Stimulated activated CD4-positive, alpha-beta T cell treated with anti-CD3 and anti-CD28 coated beads, TNF-alpha, amount 100 ng/mL, for 24 hours (primary cell): ENCODE measurements at regions not wholly inside any gene's neighbourhood (a gene's known extent, or its start where the extent isn't known, plus 50 kb on each side); places are given as distances from the start of the nearest gene placed in this dataset.

Experiments
- DNase-seq, 3 experiments: peaks; one replicate each; pipeline ENCODE4 v3.0.0-alpha.2; 2020; ENCODE audit warnings: low read depth in 3 of 3

DNA sequence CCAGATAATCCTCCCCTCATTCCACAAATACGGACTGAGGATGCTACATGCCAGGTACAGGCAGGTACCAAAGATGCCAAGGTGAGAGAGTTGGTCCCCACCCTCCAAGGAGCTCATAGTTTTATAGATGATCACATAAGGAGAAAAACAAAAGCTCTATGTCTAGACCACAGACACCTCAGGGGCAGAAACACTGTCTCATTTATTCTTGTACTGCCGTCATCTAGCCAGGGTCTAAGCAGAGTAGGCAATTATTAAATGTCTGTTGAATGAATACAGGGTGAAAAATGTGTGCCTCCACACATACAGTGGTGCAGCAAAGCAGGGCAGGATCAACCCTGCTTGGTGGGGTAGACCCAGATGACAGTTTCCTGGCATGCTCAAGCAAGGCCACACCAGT is 439.8 kb upstream of the JARID2 start:
- no peak for DNase-seq

DNA sequence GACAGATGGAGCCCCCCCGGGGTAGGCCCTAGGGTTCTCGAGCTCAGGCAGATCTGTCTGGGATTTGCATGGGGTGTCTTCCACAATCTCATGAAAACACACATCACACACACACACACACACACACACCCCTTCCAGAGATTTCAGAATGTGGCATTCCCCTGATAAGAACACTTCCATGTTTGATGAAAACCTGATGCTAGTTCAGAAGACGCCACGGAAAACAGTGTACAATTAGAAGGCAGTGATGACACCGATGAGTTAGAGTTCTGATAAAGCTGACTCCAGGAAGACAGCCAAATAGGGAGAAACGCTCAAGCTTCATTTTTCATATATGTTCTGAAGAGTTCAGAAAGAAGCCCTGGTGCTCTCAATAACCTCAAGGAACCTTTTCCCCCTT is 438.7 kb upstream of the JARID2 start:
- no peak for DNase-seq

DNA sequence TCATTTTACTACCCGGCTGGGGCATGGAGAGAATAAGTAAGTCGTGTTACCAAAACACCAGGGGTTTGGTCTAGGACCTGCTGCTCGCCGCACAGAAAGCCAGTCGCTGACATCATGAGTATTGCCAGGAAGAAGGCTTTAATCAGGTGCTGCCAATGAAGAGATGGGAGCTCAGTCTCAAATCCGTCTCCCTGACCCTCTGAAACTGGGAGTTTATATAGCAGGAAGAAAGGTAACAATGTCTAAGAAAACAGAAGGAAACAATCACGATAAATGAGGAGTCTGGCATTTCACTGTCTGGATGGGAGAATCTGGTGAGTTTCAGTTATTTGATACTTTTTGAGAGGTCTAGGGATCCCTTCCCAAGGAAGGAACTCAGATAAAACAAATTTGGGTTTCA is 437.9 kb upstream of the JARID2 start:
- DNase-seq, result no peak

DNA sequence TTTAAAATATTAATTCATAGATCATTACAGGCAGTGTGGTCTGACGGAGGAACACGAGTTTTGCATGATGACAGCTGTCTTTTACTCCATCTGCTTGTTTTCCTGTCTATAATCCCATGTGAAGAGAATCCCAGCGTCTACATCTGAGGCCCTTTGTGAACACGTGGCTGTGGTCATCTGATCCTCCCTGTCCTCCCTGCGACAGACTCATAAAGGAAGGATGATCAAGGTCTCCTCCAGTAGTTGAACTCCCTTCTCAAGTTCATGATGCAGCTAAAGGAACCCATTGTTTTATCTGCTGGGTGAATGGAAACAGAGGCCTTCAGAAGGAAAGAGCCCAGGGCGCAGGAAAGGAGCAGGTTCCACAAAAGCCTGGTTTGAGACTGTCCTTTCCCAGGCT is 435.8 kb upstream of the JARID2 start:
- no peak for DNase-seq

DNA sequence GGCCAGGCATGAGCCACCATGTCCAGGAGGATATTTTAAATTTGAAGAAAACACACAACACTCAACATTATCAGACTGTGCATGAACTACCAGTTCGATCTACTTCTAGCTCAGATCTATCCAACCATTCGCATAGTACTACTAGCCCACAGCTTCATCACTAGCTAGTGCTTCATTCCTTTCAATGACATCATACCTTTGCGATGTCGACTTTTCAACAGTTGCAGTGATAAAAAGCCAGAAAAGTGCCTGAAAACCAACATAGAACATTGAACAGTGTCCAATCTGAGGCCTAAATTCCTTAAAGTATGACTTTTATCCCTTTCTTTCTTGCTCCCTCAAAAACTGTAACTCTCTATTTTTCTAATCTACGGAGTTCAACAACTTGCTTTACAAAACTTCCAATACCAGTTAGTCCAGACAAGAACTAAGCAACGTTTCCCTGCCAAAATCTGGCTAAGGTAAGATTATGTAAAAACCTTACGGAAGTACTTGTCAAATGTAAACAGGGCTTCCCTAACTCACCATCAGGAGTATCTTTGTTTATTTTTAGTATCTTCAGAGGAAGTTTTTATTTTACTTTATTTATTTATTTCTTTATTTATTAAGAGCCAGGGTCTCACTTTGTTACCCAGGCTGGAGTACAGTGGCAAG is 434.0 kb upstream of the JARID2 start:
- no peak for DNase-seq

DNA sequence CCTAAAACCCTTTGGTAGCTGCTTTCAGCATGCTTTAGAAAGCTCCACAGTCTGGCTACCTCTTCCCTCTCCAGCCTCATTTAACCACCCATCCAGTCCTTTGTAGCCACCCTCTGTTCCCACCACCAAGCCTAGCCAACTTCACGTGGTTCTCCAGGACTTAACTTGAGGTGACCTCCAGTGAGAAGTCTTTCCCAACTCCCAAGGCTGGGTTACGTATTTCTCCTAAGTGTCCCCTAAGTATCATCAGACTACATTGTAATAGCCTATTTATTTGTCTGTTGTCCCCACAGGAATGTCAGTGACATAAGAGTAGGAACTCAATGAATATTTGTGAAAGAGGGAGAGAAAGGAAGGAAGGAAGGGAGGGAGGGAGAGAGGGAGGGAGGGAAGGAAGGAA is 431.9 kb upstream of the JARID2 start:
- DNase-seq, result no peak

DNA sequence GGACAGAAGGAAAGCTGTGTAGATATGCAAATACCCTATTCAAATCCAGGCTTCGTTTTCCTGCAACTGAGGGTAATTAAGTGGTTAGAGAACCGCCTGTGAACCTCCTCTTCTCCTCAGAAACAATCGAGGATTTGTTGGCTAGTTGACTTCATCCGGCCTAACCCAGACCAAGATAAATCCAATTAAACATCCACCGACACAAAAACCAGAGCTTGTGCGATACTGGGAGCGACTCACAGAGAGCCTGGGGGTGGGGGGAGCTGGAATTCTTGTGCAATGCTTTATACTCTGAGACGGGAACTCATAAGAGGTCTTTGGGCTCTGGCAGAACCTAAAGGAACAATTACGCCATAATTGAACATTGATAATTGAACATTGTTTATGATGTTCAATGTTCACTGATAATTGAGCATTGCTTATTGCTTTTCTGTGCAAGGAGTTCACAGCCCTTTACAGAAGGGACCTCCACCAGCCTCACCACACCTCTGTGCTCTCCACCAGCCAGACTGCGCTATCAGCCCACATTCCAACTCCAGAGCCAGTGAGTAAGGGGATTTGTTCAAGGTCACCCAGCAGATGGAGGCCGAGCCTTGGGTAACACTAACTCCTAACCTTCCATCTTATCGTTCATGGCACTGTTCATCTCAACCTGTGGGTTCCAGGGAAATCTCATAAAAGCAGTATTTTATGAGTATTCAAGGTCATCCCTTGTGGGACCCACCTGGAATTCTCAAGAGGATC is 429.6 kb upstream of the JARID2 start:
- no peak for DNase-seq

DNA sequence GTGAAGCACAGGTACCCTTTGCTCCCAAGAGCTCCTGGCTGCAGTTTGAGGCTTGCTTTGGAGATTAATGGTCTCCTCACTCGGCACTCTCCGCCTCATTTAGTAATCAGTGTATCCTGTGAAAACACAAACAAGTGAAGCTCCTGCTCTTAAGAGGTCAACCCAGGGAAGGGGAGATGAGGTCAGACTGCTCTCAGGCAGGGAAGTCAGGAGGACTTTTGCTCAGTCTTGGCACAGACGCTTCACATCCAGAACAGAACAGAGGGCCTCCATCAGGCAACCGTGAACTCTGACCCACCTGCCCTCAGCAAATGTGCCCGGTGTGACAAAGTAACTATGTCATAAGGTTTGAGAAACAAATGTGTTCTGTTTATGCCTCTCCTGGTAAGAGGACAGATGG is 428.8 kb upstream of the JARID2 start:
- DNase-seq, result no peak

DNA sequence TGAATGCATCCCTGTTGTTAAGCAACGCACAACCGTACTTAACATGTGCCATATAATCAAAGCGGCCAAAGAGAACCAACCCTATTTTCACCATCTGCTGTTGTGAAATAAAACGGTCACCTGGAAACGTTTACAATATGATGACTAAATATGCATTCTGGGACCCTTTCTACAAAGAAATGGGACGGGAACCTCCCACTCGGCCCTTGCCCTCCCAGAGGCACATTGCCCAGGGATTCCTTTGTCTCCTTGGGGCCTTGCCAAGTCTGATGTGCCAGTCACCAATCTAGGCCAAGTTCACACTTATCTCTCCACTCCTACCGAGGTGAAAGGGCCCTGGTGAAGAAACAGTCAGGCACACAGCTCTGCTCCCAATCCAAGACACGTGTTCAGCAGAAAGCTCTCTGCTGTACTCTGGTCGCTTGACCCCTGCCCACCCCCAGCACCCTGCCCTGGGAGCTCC is 427.4 kb upstream of the JARID2 start:
- no peak for DNase-seq

DNA sequence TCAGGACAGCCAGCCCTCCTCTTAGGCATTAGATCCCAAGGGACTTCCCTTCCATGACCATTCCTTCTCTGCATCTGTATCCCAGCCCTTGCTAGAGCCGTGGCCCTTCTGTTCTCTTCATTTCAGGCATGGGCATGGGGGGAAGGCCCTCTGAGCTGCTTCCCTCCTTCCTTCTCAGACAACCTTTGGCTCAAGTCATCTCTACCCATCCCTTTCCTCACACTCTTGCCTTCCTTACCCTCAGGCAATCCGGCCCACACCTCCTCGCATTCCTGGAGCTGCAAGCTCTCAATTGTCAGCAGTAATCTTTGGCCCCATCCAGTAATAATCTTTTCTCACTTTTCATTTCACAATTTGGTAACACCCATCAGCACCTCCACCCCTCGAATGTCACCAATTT is 426.9 kb upstream of the JARID2 start:
- no peak for DNase-seq

DNA sequence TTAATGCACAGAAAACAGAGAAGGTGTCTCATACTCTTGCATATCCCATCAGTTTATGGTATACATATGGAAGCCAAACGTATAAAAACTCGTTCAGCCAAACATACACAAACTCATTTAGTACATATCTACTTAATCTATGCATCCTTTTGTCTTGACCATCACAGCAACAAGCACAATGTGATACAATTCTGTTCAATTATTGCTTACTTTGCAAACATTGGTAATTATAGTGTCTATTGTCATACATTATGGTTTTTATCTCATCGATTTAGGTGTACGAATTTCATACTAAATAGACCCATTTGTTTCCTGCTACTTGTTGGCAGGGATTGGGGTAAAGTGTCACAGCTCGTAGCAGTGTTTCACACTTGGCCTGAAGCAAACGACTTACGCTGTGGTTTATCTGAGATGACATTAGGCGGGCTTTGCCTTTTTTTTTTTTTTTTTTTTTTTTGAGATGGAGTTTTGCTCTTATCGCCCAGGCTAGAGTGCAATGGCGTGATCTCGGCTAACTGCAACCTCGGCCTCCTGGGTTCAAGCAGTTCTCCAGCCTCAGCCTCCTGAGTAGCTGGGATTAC is 425.9 kb upstream of the JARID2 start:
- no peak for DNase-seq

DNA sequence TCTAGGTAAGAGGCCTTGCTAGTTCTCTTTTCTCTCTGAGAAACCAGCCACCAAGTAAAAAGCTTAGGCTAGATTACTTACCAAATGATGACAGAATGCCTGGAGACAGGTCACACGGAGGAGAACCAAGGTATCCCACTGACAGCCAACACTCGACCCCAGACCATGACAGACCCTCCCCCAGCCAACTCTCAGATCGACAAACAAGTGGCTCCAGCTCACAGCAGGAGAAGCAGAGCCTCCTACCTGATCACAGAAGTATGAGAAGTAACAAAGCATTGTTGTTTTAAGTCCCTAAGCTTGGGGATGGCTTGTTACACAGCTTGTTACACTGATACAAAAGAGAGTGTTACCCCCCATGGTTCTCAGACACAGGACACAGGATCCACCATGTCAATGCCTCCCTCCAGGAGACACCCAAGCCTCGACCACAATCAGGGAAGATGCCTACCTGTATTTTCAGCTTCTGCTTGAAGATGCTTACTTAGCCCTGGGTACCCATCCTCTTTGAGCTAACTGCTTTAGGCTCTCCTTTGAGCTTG is 423.8 kb upstream of the JARID2 start:
- no peak for DNase-seq

DNA sequence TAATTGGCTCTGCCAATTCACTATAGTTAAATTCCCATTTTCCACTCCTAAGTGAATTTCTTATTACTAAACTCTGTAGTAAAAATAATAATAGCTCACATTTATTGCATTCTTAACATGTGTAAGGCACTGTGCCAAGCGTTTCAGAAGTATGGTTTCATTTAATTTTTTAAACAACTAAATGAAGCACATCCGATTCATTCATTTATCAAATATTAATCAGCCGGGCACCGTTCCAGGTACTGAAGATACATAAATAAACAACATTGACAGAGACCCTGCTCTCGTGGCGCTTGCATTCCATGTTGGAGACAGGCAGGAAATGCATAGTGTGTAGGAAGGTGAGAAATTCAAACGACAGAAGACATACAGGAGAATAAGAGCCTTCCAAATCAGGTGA is 423.2 kb upstream of the JARID2 start:
- DNase-seq, result no peak

DNA sequence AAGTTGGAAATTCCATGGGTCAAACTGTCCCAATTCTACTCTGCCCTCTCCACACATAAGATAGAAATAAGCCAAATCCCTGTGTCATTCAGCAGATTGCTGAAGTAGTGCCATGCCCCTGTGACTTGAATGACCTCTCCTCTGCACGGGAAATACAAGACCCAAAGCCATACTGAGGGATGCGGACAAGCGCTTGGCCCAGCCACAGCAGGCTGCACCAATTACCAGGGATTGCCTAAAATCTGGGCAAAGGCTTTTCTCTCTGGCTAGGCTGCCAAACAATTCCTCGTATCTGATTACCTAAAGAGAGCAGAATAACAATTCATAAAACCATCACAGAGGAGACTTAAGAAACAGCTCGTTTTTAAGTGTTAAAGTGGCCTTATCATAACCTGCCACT is 421.8 kb upstream of the JARID2 start:
- DNase-seq, result no peak

DNA sequence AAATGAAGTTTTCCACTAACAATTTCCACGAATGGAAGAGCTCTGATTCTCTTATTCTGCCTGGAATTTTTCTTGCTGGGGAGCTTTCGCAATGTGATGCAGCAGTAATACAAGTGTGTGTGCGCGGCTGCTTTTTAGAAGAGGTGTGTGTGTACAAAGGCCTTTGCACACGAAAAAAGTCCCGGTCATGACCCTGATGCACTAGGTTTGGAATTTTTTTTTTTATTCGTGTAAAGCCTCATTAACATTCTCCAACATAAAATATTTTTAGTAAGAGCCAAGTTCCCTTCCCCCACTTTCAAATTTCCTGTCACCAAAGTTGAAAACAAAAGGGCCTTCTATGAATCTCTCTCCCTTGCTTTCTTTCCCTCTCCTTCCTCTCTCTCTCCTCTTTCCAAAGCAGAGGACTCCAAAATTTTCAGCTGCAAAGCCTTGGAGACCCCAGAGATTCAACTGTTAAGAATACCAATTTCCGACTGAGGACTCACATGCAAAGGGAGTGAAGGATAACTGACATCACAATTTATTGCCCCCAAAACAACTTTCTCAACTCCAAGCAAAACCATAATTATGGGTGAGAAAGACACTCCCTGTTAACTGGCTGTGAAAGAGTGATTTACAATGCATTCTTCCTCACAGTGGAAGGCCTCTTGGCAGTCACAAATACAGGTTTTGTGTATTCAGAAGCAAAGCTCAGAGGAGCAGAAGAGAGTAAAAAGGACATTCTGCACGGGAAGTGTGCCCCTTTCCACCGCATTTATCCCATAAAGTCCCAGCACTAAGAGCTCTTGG is 421.2 kb upstream of the JARID2 start:
- DNase-seq, result no peak

DNA sequence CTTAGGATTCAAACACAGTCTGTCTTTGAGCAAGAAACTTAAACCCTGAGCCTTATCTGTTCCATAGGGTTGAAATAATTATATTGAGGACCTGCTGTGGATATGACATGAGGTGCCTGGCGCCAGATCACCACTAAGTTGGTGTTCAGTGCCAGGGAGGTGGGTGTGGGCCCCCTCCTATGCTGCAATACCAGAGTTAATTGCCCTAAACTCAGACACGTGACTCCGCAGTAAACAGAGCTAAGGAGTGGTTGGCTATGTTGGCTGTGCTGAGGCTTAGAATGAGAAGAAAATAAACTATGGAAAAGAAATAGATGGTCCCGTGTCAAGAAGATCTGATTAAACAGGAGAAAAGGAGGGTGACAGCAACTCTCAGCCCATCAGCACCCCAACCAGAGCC is 419.4 kb upstream of the JARID2 start:
- DNase-seq, result no peak

DNA sequence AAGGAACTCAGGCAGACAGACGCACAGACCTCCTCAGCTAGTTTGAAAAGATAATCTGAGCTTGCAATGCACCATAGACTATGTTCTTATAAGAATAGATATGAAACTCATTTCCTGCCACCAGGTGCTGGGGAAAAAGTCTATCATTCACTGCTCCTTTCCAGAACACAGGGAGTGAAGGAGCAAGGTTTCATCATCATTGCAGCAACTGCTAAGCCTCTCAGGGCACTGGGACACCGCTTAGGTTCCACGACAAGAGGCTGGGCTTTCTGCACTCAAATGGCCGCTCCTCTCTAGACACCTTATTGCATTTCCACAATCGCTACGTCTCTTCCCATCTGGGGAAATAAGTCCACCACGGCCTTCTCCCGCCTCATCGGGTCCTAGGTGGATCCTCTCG is 418.5 kb upstream of the JARID2 start:
- DNase-seq, result no peak

DNA sequence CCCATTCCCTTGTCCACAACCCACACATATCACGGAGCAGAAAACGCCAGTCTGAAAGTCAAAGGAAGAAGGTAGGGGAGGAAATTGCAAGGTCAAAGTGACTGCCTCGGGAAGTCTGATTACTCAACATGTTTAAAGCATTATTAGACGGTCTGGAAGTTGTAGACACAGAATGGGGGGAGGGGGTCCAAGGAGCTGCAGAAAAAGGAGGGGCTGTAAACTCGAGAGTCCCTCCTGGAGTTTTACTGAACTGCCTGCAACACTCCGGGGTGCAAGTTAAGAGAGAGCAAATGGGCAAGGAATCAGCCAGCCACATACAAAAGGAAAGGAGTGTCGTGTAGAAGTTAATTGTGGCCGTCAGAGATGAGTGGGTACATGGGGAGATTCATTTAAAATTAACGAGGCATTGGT is 417.7 kb upstream of the JARID2 start:
- DNase-seq, result no peak

DNA sequence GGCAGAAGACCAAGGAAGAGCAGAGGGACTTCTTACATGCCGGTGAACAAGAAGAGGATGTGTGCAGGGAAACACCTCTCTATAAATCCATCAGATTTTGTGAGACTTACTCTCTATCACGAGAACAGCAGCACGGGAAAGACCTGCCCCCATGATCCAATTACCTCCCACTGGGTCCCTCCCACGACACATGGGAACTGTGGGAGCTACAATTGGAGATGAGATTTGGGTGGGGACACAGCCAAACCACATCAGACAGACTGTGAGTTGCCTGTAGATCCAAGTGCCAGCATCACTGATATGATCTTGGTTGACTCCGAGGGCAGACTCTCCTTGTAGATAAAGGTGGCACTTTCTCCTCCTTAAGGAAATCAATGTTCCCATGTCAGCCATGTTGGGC is 414.8 kb upstream of the JARID2 start:
- no peak for DNase-seq

DNA sequence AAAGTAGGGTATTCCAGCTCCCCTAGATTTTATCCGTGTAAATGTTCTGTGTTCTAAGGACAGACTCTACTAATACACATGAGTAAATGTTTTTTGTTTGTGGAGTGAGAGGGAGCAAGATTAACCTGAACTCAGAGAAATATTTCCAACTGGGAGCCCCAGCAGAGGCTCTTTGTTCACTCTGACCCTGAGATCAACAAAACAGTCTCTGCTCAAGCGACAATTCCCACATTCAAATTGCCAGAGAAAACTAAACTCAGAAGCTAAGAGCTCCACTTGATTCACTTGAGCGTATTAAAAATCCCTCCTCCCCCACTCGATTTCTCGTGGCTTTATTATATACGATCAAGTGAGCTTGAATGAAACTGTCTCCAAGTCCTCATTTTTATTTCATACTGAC is 413.9 kb upstream of the JARID2 start:
- no peak for DNase-seq

DNA sequence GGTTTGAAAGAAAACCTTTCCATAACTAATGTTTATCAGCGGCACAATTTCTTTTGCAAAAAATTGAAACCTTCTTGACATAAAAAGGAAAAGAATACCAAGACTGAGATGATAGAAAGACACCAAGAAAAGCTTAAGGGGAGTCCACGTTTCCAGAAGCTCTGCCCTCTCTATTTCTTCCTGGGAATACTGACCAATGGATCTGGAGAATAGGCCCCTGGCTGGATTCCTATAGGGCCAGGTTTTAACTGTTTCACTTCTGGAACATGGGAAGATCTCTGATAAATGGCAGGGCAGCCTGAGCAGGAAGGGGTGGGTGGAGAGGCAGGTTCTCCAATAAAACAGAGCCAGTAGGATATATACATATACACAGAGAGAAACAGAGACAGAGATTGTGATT is 413.4 kb upstream of the JARID2 start:
- no peak for DNase-seq

DNA sequence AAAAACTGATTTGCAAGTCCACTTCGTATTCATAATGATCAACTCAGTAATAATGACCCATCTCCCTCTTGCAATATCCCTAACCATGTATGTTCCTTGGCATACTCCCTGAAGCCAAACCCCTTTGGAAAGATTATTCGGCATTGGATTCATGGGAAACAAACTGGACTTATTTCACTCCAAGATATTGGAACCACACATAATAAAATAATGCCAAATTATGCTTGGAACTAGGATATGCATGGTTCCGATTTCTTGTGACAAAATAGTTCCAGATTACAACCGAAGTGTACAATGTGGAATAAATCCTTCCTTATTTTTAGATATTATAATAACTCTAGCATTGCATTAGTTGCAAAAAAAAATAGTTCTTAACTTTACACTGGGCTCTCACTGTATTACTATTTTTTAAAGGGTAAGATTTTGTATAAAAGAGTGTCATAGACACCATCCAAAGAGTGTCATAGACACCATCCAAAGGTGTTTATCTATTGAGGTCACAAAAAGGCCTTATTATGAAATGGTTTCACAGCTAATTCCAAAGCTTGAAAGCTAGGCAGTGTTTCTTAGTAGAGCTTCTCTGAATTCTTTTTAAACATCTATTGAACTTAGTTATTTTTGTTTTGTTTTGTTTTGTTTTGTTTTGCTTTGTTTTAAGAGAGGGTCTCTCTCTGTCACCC is 410.9 kb upstream of the JARID2 start:
- DNase-seq, result no peak
